ENCODE measurements at regions not wholly inside any gene's neighbourhood (a gene's known extent, or its start where the extent isn't known, plus 50 kb on each side); places are given as distances from the start of the nearest gene placed in this dataset.

DNA sequence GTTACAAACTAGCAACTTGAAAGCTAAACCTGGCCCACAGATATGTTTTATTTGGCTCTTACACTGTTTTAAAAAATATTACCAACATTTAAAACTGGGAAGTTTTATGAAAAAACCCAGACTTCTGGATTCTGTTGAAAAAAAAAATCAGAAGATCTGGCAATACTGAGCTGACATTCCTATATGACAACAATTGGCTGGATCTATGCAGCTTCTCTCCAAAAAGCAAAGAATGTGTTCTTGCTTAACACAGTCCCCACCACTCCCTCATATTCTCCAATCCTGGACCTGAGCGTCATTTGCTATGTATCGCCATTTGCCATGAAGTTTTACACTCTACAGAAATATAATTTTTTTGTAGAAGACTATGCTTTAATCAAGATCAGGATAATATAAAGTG lies 859.6 kb downstream of the LTN1 start:
- TF ChIP-seq, protein P1, sequence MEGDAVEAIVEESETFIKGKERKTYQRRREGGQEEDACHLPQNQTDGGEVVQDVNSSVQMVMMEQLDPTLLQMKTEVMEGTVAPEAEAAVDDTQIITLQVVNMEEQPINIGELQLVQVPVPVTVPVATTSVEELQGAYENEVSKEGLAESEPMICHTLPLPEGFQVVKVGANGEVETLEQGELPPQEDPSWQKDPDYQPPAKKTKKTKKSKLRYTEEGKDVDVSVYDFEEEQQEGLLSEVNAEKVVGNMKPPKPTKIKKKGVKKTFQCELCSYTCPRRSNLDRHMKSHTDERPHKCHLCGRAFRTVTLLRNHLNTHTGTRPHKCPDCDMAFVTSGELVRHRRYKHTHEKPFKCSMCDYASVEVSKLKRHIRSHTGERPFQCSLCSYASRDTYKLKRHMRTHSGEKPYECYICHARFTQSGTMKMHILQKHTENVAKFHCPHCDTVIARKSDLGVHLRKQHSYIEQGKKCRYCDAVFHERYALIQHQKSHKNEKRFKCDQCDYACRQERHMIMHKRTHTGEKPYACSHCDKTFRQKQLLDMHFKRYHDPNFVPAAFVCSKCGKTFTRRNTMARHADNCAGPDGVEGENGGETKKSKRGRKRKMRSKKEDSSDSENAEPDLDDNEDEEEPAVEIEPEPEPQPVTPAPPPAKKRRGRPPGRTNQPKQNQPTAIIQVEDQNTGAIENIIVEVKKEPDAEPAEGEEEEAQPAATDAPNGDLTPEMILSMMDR (IDR thresholded peaks at IDR 0.05) = no peak
- TF ChIP-seq POLR2A (IDR thresholded peaks at IDR 0.05) = no peak
- no peak for TF ChIP-seq EP300 (IDR thresholded peaks at IDR 0.05)

All from suprapubic skin (tissue), 3 donors.